ENCODE measurements at regions not wholly inside any gene's neighbourhood (a gene's known extent, or its start where the extent isn't known, plus 50 kb on each side); places are given as distances from the start of the nearest gene placed in this dataset.

DNA sequence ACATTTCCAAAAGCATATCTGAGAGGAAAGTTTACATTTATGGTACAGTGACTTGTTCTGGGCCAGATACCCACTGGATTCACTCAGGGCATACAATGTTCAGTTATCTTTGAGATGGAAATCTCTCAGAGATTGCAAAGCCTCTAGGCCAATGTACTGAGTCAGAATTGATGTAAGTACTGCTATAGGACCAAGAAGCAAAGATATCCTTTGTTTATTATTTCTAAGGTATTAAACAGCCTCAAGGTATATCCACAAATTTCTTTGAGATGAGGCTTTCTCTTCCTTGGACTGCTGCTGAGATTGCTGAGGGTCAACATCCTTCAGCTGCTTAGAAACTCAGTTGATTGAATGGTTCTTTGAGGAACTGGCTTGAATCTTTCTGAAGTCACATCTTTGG is 484.0 kb downstream of the METTL15 start:
- Histone ChIP-seq H3K4me3 (ENCODE audit: low read depth, low read length) (no peak overlapping the region), H3K27me3 (ENCODE audit: insufficient read depth, low read depth, severe bottlenecking) (no peaks in the 10 kb centered on the region), H3K9me3 (ENCODE audit: severe bottlenecking) (no peaks in the 10 kb centered on the region), H3K27ac (no peak overlapping the region), H3K36me3 (no peaks in the 10 kb centered on the region)
- no peak for DNase-seq
- TF ChIP-seq, protein P1, sequence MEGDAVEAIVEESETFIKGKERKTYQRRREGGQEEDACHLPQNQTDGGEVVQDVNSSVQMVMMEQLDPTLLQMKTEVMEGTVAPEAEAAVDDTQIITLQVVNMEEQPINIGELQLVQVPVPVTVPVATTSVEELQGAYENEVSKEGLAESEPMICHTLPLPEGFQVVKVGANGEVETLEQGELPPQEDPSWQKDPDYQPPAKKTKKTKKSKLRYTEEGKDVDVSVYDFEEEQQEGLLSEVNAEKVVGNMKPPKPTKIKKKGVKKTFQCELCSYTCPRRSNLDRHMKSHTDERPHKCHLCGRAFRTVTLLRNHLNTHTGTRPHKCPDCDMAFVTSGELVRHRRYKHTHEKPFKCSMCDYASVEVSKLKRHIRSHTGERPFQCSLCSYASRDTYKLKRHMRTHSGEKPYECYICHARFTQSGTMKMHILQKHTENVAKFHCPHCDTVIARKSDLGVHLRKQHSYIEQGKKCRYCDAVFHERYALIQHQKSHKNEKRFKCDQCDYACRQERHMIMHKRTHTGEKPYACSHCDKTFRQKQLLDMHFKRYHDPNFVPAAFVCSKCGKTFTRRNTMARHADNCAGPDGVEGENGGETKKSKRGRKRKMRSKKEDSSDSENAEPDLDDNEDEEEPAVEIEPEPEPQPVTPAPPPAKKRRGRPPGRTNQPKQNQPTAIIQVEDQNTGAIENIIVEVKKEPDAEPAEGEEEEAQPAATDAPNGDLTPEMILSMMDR (IDR thresholded peaks at IDR 0.05; ENCODE audit: low read depth, low read length): no peak

GRCh38 chr11:28584992-28585391 is 476.8 kb downstream of the METTL15 start:
- H3K27me3 ChIP-seq (ENCODE audit: insufficient read depth, low read depth, severe bottlenecking): no peaks in the 10 kb centered on the region
- DNase-seq: no peak
- H3K9me3 ChIP-seq (ENCODE audit: severe bottlenecking): no peaks in the 10 kb centered on the region
- H3K36me3 ChIP-seq: no peaks in the 10 kb centered on the region
- TF ChIP-seq, protein P1 (IDR thresholded peaks at IDR 0.05; ENCODE audit: low read depth, low read length): no peak
- H3K4me3 ChIP-seq (ENCODE audit: low read depth, low read length): no peak overlapping the region
- no peak overlapping the region for H3K27ac ChIP-seq

GRCh38 chr11:28582506-28582905 is 474.3 kb downstream of the METTL15 start:
- TF ChIP-seq, protein P1 (IDR thresholded peaks at IDR 0.05; ENCODE audit: low read depth, low read length): no peak
- H3K27me3 ChIP-seq (ENCODE audit: insufficient read depth, low read depth, severe bottlenecking): no peaks in the 10 kb centered on the region
- H3K27ac ChIP-seq: no peak overlapping the region
- DNase-seq: no peak
- H3K4me3 ChIP-seq (ENCODE audit: low read depth, low read length): no peak overlapping the region
- H3K36me3 ChIP-seq: no peaks in the 10 kb centered on the region
- H3K9me3 ChIP-seq (ENCODE audit: severe bottlenecking): no peaks in the 10 kb centered on the region

DNA sequence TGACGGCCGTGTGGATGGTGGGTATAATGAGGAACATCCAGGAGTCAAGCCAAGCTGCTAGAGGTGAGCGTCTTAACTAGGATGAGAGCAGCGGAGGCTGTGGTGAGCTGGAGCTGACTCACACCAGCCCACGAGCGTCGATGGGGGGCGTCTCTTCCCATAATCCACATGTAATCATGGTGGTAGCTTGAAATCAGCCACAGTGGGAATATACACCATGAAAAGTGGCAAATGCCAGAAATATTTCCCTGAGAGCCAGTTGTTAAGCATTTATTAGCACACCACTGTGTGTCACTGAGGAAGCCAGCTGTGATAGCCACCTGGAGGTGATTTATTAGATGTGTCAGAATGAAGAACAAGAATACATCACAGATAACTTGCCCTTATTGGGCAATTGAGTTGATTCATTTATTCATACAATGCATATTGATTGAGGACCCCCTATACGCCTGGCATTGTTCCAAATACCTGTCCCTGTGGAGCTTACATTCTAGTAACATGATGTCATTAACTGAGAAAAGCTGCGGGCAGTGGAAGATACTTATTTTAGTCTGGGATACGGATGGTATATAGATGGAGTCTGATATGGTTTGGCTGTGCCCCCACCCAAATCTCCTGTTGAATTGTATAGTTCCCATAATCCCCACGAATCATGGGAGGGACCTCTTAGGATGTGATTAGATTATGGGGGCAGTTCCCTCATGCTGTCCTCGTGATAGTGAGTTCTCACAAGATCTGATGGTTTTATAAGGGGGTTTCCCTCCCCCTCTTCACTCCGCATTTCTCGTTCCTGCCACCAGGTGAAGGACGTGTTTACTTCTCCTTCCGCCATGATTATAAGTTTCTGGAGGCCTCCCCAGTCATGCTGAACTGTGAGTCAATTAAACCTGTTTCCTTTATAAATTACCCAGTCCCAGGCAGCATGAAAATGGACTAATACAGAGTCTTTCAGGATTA is 473.4 kb downstream of the METTL15 start:
- H3K4me3 ChIP-seq (ENCODE audit: low read depth, low read length): no peak overlapping the region
- no peak for DNase-seq
- H3K27ac ChIP-seq: no peak overlapping the region
- H3K27me3 ChIP-seq (ENCODE audit: insufficient read depth, low read depth, severe bottlenecking): no peaks in the 10 kb centered on the region
- TF ChIP-seq, protein P1 (IDR thresholded peaks at IDR 0.05; ENCODE audit: low read depth, low read length): no peak
- no peaks in the 10 kb centered on the region for H3K9me3 ChIP-seq (ENCODE audit: severe bottlenecking)
- no peaks in the 10 kb centered on the region for H3K36me3 ChIP-seq

GRCh38 chr11:28571371-28571770 is 463.2 kb downstream of the METTL15 start:
- DNase-seq: no peak
- H3K4me3 ChIP-seq (ENCODE audit: low read depth, low read length): no peak overlapping the region
- no peaks in the 10 kb centered on the region for H3K27me3 ChIP-seq (ENCODE audit: insufficient read depth, low read depth, severe bottlenecking)
- H3K27ac ChIP-seq: no peak overlapping the region
- H3K9me3 ChIP-seq (ENCODE audit: severe bottlenecking): no peaks in the 10 kb centered on the region
- H3K36me3 ChIP-seq: no peaks in the 10 kb centered on the region
- TF ChIP-seq, protein P1 (IDR thresholded peaks at IDR 0.05; ENCODE audit: low read depth, low read length): no peak
